MM.1S (cell line): ENCODE measurements at regions not wholly inside any gene's neighbourhood (a gene's known extent, or its start where the extent isn't known, plus 50 kb on each side); places are given as distances from the start of the nearest gene placed in this dataset.

Experiments used
- DNase-seq: peaks from one replicate; pipeline ENCODE4 v3.0.0-alpha.2; 2015
- H2AFZ ChIP-seq: fragments of 300-600 bp; sonication (generic); 2 replicates; pipeline ENCODE4 v1.6.0; 2016; ENCODE audit warnings: antibody characterized with exemption, low read length
- H3F3A ChIP-seq: fragments of 300-600 bp; sonication (generic); 2 replicates; pipeline ENCODE4 v1.6.1; 2016; ENCODE audit warnings: mild to moderate bottlenecking, antibody characterized with exemption, low read length, moderate library complexity, mixed read lengths; ENCODE audit not compliant: insufficient read depth
- H3K27ac ChIP-seq: fragments of 300-600 bp; sonication (generic); 2 replicates; pipeline ENCODE4 v1.5.1; 2016; ENCODE audit warnings: mild to moderate bottlenecking, low read length
- H3K27me3 ChIP-seq: fragments of 300-600 bp; sonication (generic); replicated peaks from 2 replicates; pipeline ENCODE4 v1.6.0; 2016; ENCODE audit warnings: low read length; ENCODE audit not compliant: insufficient read depth
- H3K36me3 ChIP-seq: fragments of 300-600 bp; sonication (generic); replicated peaks from 2 replicates; pipeline ENCODE4 v1.6.1; 2016; ENCODE audit warnings: mild to moderate bottlenecking, low read length, mixed read lengths; ENCODE audit not compliant: insufficient read depth
- H3K4me1 ChIP-seq: fragments of 300-600 bp; sonication (generic); 2 replicates; pipeline ENCODE4 v1.6.1; 2016; ENCODE audit warnings: low read length, mixed read lengths
- H3K4me2 ChIP-seq: fragments of 300-600 bp; sonication (generic); 2 replicates; pipeline ENCODE4 v1.6.0; 2016; ENCODE audit warnings: low read depth, low read length
- H3K4me3 ChIP-seq: fragments of 300-600 bp; sonication (generic); 2 replicates; pipeline ENCODE4 v1.5.1; 2016; ENCODE audit warnings: low read length, mixed read lengths
- H3K79me2 ChIP-seq: fragments of 300-600 bp; sonication (generic); 2 replicates; pipeline ENCODE4 v1.6.1; 2016; ENCODE audit warnings: mixed run types, low read length, mixed read lengths
- H3K9ac ChIP-seq: fragments of 300-600 bp; sonication (generic); 2 replicates; pipeline ENCODE4 v1.6.1; 2016; ENCODE audit warnings: low read length, mixed read lengths
- H3K9me2 ChIP-seq: fragments of 300-600 bp; sonication (generic); replicated peaks from 2 replicates; pipeline ENCODE4 v1.6.1; 2016; ENCODE audit warnings: mild to moderate bottlenecking, low read length, mixed read lengths; ENCODE audit not compliant: insufficient read depth
- H3K9me3 ChIP-seq: fragments of 300-600 bp; sonication (generic); replicated peaks from 2 replicates; pipeline ENCODE4 v1.6.1; 2016; ENCODE audit warnings: mild to moderate bottlenecking, low read length, mixed read lengths; ENCODE audit not compliant: insufficient read depth
- H4K20me1 ChIP-seq: fragments of 300-600 bp; sonication (generic); 2 replicates; pipeline ENCODE4 v1.6.1; 2016; ENCODE audit warnings: mild to moderate bottlenecking, low read length, moderate library complexity, mixed read lengths; ENCODE audit not compliant: insufficient read depth
- CTCF ChIP-seq: fragments of 300-600 bp; sonication (generic); IDR thresholded peaks from 2 replicates; pipeline ENCODE4 v1.5.1; 2016; ENCODE audit warnings: antibody characterized with exemption, low read length, mixed read lengths
- EZH2 ChIP-seq: fragments of 300-600 bp; sonication (generic); optimal IDR thresholded peaks from 2 replicates; pipeline ENCODE3; 2017; ENCODE audit warnings: low read depth, mild to moderate bottlenecking, antibody characterized with exemption, low read length, mixed read lengths
- EZH2phosphoT487 ChIP-seq: fragments of 300-600 bp; sonication (generic); IDR thresholded peaks from 2 replicates; pipeline ENCODE4 v1.6.1; 2018; ENCODE audit warnings: antibody characterized with exemption, low read length

GRCh38 chrX:86935988-86936387 lies 581.6 kb upstream of the KLHL4 start:
- H3K27ac ChIP-seq, result no peak overlapping the region
- H4K20me1 ChIP-seq, result no peaks in the 10 kb centered on the region
- no peak overlapping the region for H3K4me3 ChIP-seq
- H3K9me2 ChIP-seq, result no peaks in the 10 kb centered on the region
- H3K79me2 ChIP-seq, result no peaks in the 10 kb centered on the region
- no peaks in the 10 kb centered on the region for H3F3A ChIP-seq
- TF ChIP-seq EZH2 (no peak), CTCF (no peak), EZH2phosphoT487 (no peak)
- DNase-seq, result no peak
- H2AFZ ChIP-seq, result no peak overlapping the region
- no peaks in the 10 kb centered on the region for H3K27me3 ChIP-seq
- H3K4me2 ChIP-seq, result no peak overlapping the region
- H3K9ac ChIP-seq, result no peak overlapping the region
- no peaks in the 10 kb centered on the region for H3K9me3 ChIP-seq
- no peaks in the 10 kb centered on the region for H3K4me1 ChIP-seq
- H3K36me3 ChIP-seq, result no peaks in the 10 kb centered on the region

GRCh38 chrX:86946569-86946968 lies 571.0 kb upstream of the KLHL4 start:
- no peaks in the 10 kb centered on the region for H4K20me1 ChIP-seq
- no peak overlapping the region for H3K27ac ChIP-seq
- no peaks in the 10 kb centered on the region for H3K4me1 ChIP-seq
- TF ChIP-seq CTCF (peak; percentile 71), EZH2phosphoT487 (no peak)
- no peak overlapping the region for H2AFZ ChIP-seq
- H3K9ac ChIP-seq, result no peak overlapping the region
- no peaks in the 10 kb centered on the region for H3K36me3 ChIP-seq
- no peaks in the 10 kb centered on the region for H3K9me3 ChIP-seq
- H3K4me3 ChIP-seq, result no peak overlapping the region
- no peaks in the 10 kb centered on the region for H3K9me2 ChIP-seq
- no peaks in the 10 kb centered on the region for H3K27me3 ChIP-seq
- H3K4me2 ChIP-seq, result no peak overlapping the region
- no peaks in the 10 kb centered on the region for H3K79me2 ChIP-seq
- no peaks in the 10 kb centered on the region for H3F3A ChIP-seq
- DNase-seq, result peak; percentile 57

- DNase-seq, result no peak
- no peak overlapping the region for H3K4me3 ChIP-seq
- H3K9me3 ChIP-seq, result no peaks in the 10 kb centered on the region
- H3K4me1 ChIP-seq, result no peaks in the 10 kb centered on the region
- H3K9ac ChIP-seq, result no peak overlapping the region
- no peak overlapping the region for H2AFZ ChIP-seq
- no peaks in the 10 kb centered on the region for H3K36me3 ChIP-seq
- H3K79me2 ChIP-seq, result no peaks in the 10 kb centered on the region
- no peak overlapping the region for H3K4me2 ChIP-seq
- no peaks in the 10 kb centered on the region for H3F3A ChIP-seq
- H3K27me3 ChIP-seq, result no peaks in the 10 kb centered on the region
- no peak overlapping the region for H3K27ac ChIP-seq
- no peaks in the 10 kb centered on the region for H4K20me1 ChIP-seq
- H3K9me2 ChIP-seq, result no peaks in the 10 kb centered on the region
- no peak for TF ChIP-seq EZH2
- no peak for TF ChIP-seq EZH2phosphoT487
- no peak for TF ChIP-seq CTCF
Measured at GRCh38 chrX:86964321-86964720, 553.3 kb upstream of the KLHL4 start.
